Loucy (cell line): ENCODE measurements at regions not wholly inside any gene's neighbourhood (a gene's known extent, or its start where the extent isn't known, plus 50 kb on each side); places are given as distances from the start of the nearest gene placed in this dataset.

Experiments
- H2AFZ ChIP-seq: fragments of 200-600 bp; sonication (generic); 2 replicates; pipeline ENCODE4 v1.6.0; 2016; ENCODE audit warnings: antibody characterized with exemption, mild to moderate bottlenecking, low read length, moderate library complexity
- H3F3A ChIP-seq: fragments of 200-600 bp; 2 replicates; pipeline ENCODE4 v1.6.0; 2016; ENCODE audit warnings: antibody characterized with exemption, low read depth, mild to moderate bottlenecking
- H3K27me3 ChIP-seq: fragments of 200-600 bp; sonication (generic); 2 replicates; pipeline ENCODE4 v1.6.1; 2014; ENCODE audit warnings: low read length, mild to moderate bottlenecking; ENCODE audit not compliant: insufficient read depth, poor library complexity, severe bottlenecking
- H3K36me3 ChIP-seq: fragments of 200-600 bp; sonication (generic); 2 replicates; pipeline ENCODE4 v1.6.1; 2016; ENCODE audit warnings: low read length; ENCODE audit not compliant: insufficient read depth
- H3K4me1 ChIP-seq: fragments of 200-600 bp; sonication (generic); 2 replicates; pipeline ENCODE4 v1.5.1; 2014; ENCODE audit warnings: low read length, mild to moderate bottlenecking; ENCODE audit not compliant: insufficient read depth, poor library complexity, severe bottlenecking
- H3K4me2 ChIP-seq: fragments of 200-600 bp; sonication (generic); 2 replicates; pipeline ENCODE4 v1.6.0; 2014; ENCODE audit warnings: antibody characterized with exemption, low read length, low read depth, mild to moderate bottlenecking; ENCODE audit not compliant: poor library complexity, severe bottlenecking
- H3K4me3 ChIP-seq: fragments of 200-600 bp; sonication (generic); 2 replicates; pipeline ENCODE4 v1.5.1; 2014; ENCODE audit warnings: low read length, mild to moderate bottlenecking, mixed read lengths; ENCODE audit not compliant: poor library complexity, severe bottlenecking
- H3K79me2 ChIP-seq: fragments of 200-600 bp; sonication (generic); 2 replicates; pipeline ENCODE4 v1.6.1; 2014; ENCODE audit warnings: low read length; ENCODE audit not compliant: insufficient read depth
- H3K9ac ChIP-seq: fragments of 200-600 bp; sonication (generic); 2 replicates; pipeline ENCODE4 v1.6.0; 2014; ENCODE audit warnings: mild to moderate bottlenecking, low read depth, low read length, moderate library complexity; ENCODE audit not compliant: poor library complexity, severe bottlenecking
- H3K9me2 ChIP-seq: fragments of 200-600 bp; sonication (generic); replicated peaks from 2 replicates; pipeline ENCODE4 v1.6.1; 2016; ENCODE audit warnings: low read depth, low read length, mixed read lengths
- H3K9me3 ChIP-seq: fragments of 200-600 bp; sonication (generic); 2 replicates; pipeline ENCODE4 v1.6.1; 2014; ENCODE audit warnings: mild to moderate bottlenecking, antibody characterized with exemption, low read length, low read depth; ENCODE audit not compliant: insufficient read depth
- H4K20me1 ChIP-seq: fragments of 200-600 bp; sonication (generic); 2 replicates; pipeline ENCODE4 v1.6.0; 2014; ENCODE audit warnings: antibody characterized with exemption, low read length, mild to moderate bottlenecking; ENCODE audit not compliant: insufficient read depth, poor library complexity, severe bottlenecking
- EZH2phosphoT487 ChIP-seq: fragments of 200-600 bp; IDR thresholded peaks from 2 replicates; pipeline ENCODE4 v1.6.1; 2018; ENCODE audit warnings: antibody characterized with exemption, mild to moderate bottlenecking, moderate library complexity, borderline replicate concordance
- TF ChIP-seq, protein P1 (sequence below): fragments of 200-600 bp; sonication (generic); conservative IDR thresholded peaks from 2 replicates; pipeline ENCODE4 v1.5.1; 2014; ENCODE audit warnings: mild to moderate bottlenecking, antibody characterized with exemption, low read length

DNA sequence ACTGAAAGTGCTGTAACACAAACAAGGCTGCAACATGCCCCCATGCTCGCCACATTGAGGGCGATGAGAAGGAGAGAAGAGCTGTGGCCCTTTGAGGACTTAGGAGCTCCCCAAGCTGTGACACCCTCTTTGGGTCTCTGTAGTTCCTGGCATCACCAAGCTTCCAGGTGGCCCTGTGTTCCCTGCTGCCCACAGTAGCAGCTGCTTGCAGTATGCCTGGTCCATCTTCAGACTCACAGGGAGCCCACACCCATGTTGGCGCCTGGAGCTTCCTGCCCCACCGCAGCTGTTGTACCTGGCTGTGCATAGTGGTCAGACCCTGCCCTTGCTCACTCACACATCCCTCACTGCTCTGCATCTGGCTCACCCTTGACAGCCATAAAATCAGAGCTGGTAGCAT is 401.2 kb upstream of the NRG3 start:
- Histone ChIP-seq H3F3A (no peaks in the 10 kb centered on the region), H3K9me2 (no peaks in the 10 kb centered on the region), H3K9me3 (no peaks in the 10 kb centered on the region), H3K9ac (no peak overlapping the region), H3K79me2 (no peaks in the 10 kb centered on the region), H3K4me2 (no peak overlapping the region), H3K4me3 (no peak overlapping the region), H2AFZ (no peak overlapping the region), H3K27me3 (no peaks in the 10 kb centered on the region), H4K20me1 (no peaks in the 10 kb centered on the region), H3K4me1 (no peaks in the 10 kb centered on the region), H3K36me3 (no peaks in the 10 kb centered on the region)
- TF ChIP-seq EZH2phosphoT487 = no peak
- TF ChIP-seq, protein P1, sequence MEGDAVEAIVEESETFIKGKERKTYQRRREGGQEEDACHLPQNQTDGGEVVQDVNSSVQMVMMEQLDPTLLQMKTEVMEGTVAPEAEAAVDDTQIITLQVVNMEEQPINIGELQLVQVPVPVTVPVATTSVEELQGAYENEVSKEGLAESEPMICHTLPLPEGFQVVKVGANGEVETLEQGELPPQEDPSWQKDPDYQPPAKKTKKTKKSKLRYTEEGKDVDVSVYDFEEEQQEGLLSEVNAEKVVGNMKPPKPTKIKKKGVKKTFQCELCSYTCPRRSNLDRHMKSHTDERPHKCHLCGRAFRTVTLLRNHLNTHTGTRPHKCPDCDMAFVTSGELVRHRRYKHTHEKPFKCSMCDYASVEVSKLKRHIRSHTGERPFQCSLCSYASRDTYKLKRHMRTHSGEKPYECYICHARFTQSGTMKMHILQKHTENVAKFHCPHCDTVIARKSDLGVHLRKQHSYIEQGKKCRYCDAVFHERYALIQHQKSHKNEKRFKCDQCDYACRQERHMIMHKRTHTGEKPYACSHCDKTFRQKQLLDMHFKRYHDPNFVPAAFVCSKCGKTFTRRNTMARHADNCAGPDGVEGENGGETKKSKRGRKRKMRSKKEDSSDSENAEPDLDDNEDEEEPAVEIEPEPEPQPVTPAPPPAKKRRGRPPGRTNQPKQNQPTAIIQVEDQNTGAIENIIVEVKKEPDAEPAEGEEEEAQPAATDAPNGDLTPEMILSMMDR = no peak

DNA sequence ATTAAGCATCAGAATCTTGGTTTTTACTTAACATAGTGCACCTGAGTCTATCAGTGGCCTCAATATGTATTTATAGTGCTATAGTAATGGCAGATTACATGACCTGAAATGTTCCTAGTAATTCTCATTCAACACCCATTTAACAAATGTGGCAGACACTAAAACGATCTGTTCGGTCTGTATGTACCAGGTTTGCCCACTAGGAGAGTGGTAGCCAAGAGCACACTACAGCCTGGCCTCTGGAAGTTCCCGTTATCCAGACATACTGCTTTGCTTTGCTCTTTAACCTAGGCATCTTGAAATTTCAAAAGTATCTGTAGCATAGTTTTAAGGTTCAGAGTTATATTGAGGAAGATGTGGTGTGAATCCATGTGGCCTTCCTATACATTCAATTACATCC is 395.7 kb upstream of the NRG3 start:
- H3K9ac ChIP-seq = no peak overlapping the region
- H3K79me2 ChIP-seq = no peaks in the 10 kb centered on the region
- no peaks in the 10 kb centered on the region for H3K27me3 ChIP-seq
- no peaks in the 10 kb centered on the region for H4K20me1 ChIP-seq
- H3K9me3 ChIP-seq = no peaks in the 10 kb centered on the region
- H2AFZ ChIP-seq = no peak overlapping the region
- no peaks in the 10 kb centered on the region for H3F3A ChIP-seq
- no peaks in the 10 kb centered on the region for H3K4me1 ChIP-seq
- no peaks in the 10 kb centered on the region for H3K36me3 ChIP-seq
- no peak overlapping the region for H3K4me2 ChIP-seq
- H3K4me3 ChIP-seq = no peak overlapping the region
- no peak for TF ChIP-seq EZH2phosphoT487
- TF ChIP-seq, protein P1 = 0 out of 2 replicates have a peak, but pooled peaks have one; percentile 12
- no peaks in the 10 kb centered on the region for H3K9me2 ChIP-seq

DNA sequence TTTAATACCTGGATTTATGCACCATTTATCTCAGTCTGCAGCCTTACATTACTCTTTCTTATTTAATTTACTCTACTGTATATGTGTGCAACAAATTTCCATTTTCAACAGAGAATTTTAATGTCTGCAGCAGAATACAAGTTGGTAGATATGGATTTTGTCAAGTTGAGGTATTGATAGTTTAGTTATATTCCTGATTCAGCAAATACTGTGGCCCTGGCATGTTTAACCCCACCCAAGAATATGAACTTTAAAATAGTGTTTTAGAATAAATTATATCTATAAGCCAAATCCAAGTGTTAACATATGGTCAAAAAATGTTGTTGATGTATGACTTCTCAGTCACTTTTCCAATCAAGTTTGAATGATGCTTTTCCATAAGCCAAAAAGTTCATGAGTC is 378.4 kb upstream of the NRG3 start:
- no peak for TF ChIP-seq EZH2phosphoT487
- TF ChIP-seq, protein P1 = no peak
- no peaks in the 10 kb centered on the region for H3K9me3 ChIP-seq

More for the DNA sequence above, 378.4 kb upstream of the NRG3 start:
- Histone ChIP-seq H3K4me1 (no peaks in the 10 kb centered on the region), H2AFZ (no peak overlapping the region), H3K36me3 (no peaks in the 10 kb centered on the region), H3K9ac (no peak overlapping the region), H3K9me2 (no peaks in the 10 kb centered on the region), H3K4me2 (no peak overlapping the region), H3F3A (no peaks in the 10 kb centered on the region), H3K27me3 (no peaks in the 10 kb centered on the region), H4K20me1 (no peaks in the 10 kb centered on the region), H3K4me3 (no peak overlapping the region), H3K79me2 (no peaks in the 10 kb centered on the region)
